GM12878 (cell line): ENCODE measurements at regions not wholly inside any gene's neighbourhood (a gene's known extent, or its start where the extent isn't known, plus 50 kb on each side); places are given as distances from the start of the nearest gene placed in this dataset.
"Not testable (repeated sequence)": the region's sequence is repeated elsewhere in the genome, so short reads cannot be mapped to it uniquely, and the experiment has no call there.

Experiments used
- ATAC-seq: fragments of 200-7000 bp; cut with Tn5 transposase; 3 replicates; pipeline ENCODE4 v1.9.1; 2020; ENCODE audit warnings: mild to moderate bottlenecking, moderate library complexity
- BruUV-seq: library from RNA; stranded (reverse); fragments of 400-500 nt; replicated peaks from 2 replicates; lab custom pipeline; 2021; lab: Mats Ljungman, UMichigan
- CTCF ChIA-PET: fragments of 300-600 bp; sonication (Branson Sonifier 250); formaldehyde crosslinking; extraction: SDS; loops from one replicate; lab custom pipeline; 2021; ENCODE audit warnings: inconsistent platforms; lab: Yijun Ruan, JAX
- POLR2A ChIA-PET: fragments of 350-600 bp; formaldehyde crosslinking; extraction: SDS; loops from one replicate; lab custom pipeline; 2021; ENCODE audit warnings: inconsistent platforms; lab: Charles Lee
- RAD21 ChIA-PET: fragments of 300-600 bp; sonication (Branson Sonifier 250); formaldehyde crosslinking; loops from one replicate; lab custom pipeline; 2023; ENCODE audit warnings: antibody characterized with exemption; ENCODE audit not compliant: unreplicated experiment; lab: Charles Lee
- SMC1A ChIA-PET: fragments of 300-600 bp; sonication (Branson Sonifier 250); formaldehyde crosslinking; loops from one replicate; lab custom pipeline; 2023; ENCODE audit not compliant: unreplicated experiment, uncharacterized antibody; lab: Charles Lee
- DNase-seq: peaks from one replicate; pipeline ENCODE4 v3.0.0-alpha.2; 2011; ENCODE audit warnings: low read depth, low spot score
- FAIRE-seq: peaks from 3 replicates; lab custom pipeline; 2011; peaks lifted over from hg19 to GRCh38; lab: Jason Lieb, UNC
- H2AFZ ChIP-seq: 2 replicates; pipeline ENCODE4 v1.6.0; 2011; ENCODE audit warnings: low read depth, low read length, control low read depth; ENCODE audit not compliant: control insufficient read depth
- H3K27ac ChIP-seq: 2 replicates; pipeline ENCODE4 v1.5.1; 2011; ENCODE audit warnings: control low read depth; ENCODE audit not compliant: control insufficient read depth, insufficient read depth
- H3K27me3 ChIP-seq, 2 experiments: replicated peaks in 1 of 2; 2 replicates each; pipeline versions ENCODE4 v1.6.0 to v1.6.1; 2011; ENCODE audit warnings: low read length in 1 of 2; ENCODE audit not compliant: control insufficient read depth in 2 of 2, insufficient read depth in 2 of 2
- H3K36me3 ChIP-seq, 2 experiments: 2 replicates each; pipeline ENCODE4 v1.5.1; 2011; ENCODE audit warnings: low read length in 1 of 2; ENCODE audit not compliant: control insufficient read depth in 2 of 2, insufficient read depth in 2 of 2
- H3K4me1 ChIP-seq: 2 replicates; pipeline ENCODE4 v1.6.1; 2011; ENCODE audit warnings: mild to moderate bottlenecking, low read length, moderate library complexity, mixed read lengths; ENCODE audit not compliant: control insufficient read depth, insufficient read depth
- H3K4me2 ChIP-seq: 2 replicates; pipeline ENCODE4 v1.6.0; 2011; ENCODE audit warnings: control low read depth; ENCODE audit not compliant: control insufficient read depth, insufficient read depth
- H3K4me3 ChIP-seq: fragments of 200-600 bp; sonication (generic); 2 replicates; pipeline ENCODE4 v1.5.1; 2016
- H3K79me2 ChIP-seq: 2 replicates; pipeline ENCODE4 v1.6.0; 2011; ENCODE audit warnings: low read length; ENCODE audit not compliant: control insufficient read depth, insufficient read depth
- H3K9ac ChIP-seq: 2 replicates; pipeline ENCODE4 v1.8.0; 2011; ENCODE audit warnings: low read length, control low read depth, mixed read lengths; ENCODE audit not compliant: control insufficient read depth, insufficient read depth
- H3K9me3 ChIP-seq: replicated peaks from 3 replicates; pipeline ENCODE4 v1.5.1; 2011; ENCODE audit warnings: mild to moderate bottlenecking, low read length; ENCODE audit not compliant: control insufficient read depth, insufficient read depth
- H4K20me1 ChIP-seq: 2 replicates; pipeline ENCODE4 v1.6.0; 2011; ENCODE audit not compliant: control insufficient read depth, insufficient read depth
- BCLAF1 ChIP-seq: fragments of 450-650 bp; IDR thresholded peaks from 2 replicates; pipeline ENCODE4 v1.6.1; 2017; ENCODE audit warnings: antibody characterized with exemption, mild to moderate bottlenecking, moderate library complexity
- CBX3 ChIP-seq: fragments of 200-600 bp; sonication (generic); IDR thresholded peaks from 2 replicates; pipeline ENCODE4 v1.6.1; 2016; ENCODE audit warnings: low read depth, borderline replicate concordance
- CHD2 ChIP-seq: IDR thresholded peaks from 2 replicates; pipeline ENCODE4 v1.6.1; 2011; ENCODE audit warnings: low read depth, low read length, improper control_type of control experiment, borderline replicate concordance
- POLR2A ChIP-seq: IDR thresholded peaks from 2 replicates; pipeline ENCODE4 v1.6.1; 2011; ENCODE audit warnings: low read depth, mild to moderate bottlenecking, low read length
- POLR2AphosphoS2 ChIP-seq: IDR thresholded peaks from 2 replicates; pipeline ENCODE4 v1.6.1; 2011; ENCODE audit warnings: low read depth, mild to moderate bottlenecking, low read length, improper control_type of control experiment, moderate library complexity
- RFX5 ChIP-seq: IDR thresholded peaks from 2 replicates; pipeline ENCODE4 v1.6.1; 2011; ENCODE audit warnings: low read depth, low read length, improper control_type of control experiment
- ZBTB40 ChIP-seq: fragments of 450-650 bp; IDR thresholded peaks from 2 replicates; pipeline ENCODE4 v1.6.1; 2016; ENCODE audit warnings: mild to moderate bottlenecking, moderate library complexity, borderline replicate concordance
- WGBS: methylation state at CpG from one replicate; pipeline ENCODE4 v1.1.6; 2016; ENCODE audit warnings: low lambda C conversion rate; ENCODE audit not compliant: insufficient replicate concordance, insufficient coverage; ENCODE audit errors: missing lambda C conversion rate; 5-methylcytosine and 5-hydroxymethylcytosine counted together
- in situ Hi-C: fragments of 300-500 bp; cut with MboI; formaldehyde crosslinking; loops from 9 replicates; pipeline ENCODE4 v1.14.3; 2018; ENCODE audit warnings: mixed read lengths
- intact Hi-C: fragments of 100-400 bp; cut with micrococcal nuclease; formaldehyde crosslinking; loops from one replicate; pipeline ENCODE4 v1.14.2; 2022; ENCODE audit not compliant: unreplicated experiment

- Histone ChIP-seq H3K4me3 (no peak overlapping the region), H3K36me3 (no peaks in the 10 kb centered on the region), H3K9ac (no peak overlapping the region), H3K4me2 (no peak overlapping the region), H3K9me3 (no peaks in the 10 kb centered on the region; the same call in 2 of the 3 replicates), H3K27me3 (no peaks in the 10 kb centered on the region), H4K20me1 (no peaks in the 10 kb centered on the region), H3K79me2 (no peaks in the 10 kb centered on the region), H3K27ac (no peak overlapping the region), H3K4me1 (peaks cover 23% of the 10 kb centered on the region), H2AFZ (no peak overlapping the region)
- CTCF ChIA-PET: interaction anchor here (0.6 kb wide), 1 partner anchor 708 kb away, joined by 3 read pairs; no protein-coding TSS in a partner anchor
- WGBS: 57% methylated on average over 4 of the region's 7 CpGs
- ATAC-seq (no peak), FAIRE-seq (no peak), DNase-seq (no peak)
- BruUV-seq: no TSS peak
- no peak for TF ChIP-seq CBX3
- no peak for TF ChIP-seq POLR2A
- TF ChIP-seq CHD2: no peak
- no peak for TF ChIP-seq RFX5
- no peak for TF ChIP-seq POLR2AphosphoS2
- TF ChIP-seq ZBTB40: no peak
- TF ChIP-seq BCLAF1: no peak
- intact Hi-C loops: no loop called here
- RAD21 ChIA-PET: no interaction called here
- SMC1A ChIA-PET: no interaction called here
- in situ Hi-C loops: no loop called here
- POLR2A ChIA-PET: no interaction called here
Observed at GRCh38 chr20:50447817-50448216, 62.4 kb upstream of the PTPN1 start.

- H3K79me2 ChIP-seq, H3K4me3 ChIP-seq, H3K9ac ChIP-seq, H4K20me1 ChIP-seq, FAIRE-seq, RAD21 ChIA-PET, ATAC-seq, BruUV-seq, H3K27me3 ChIP-seq, H3K27ac ChIP-seq, in situ Hi-C loops, H3K9me3 ChIP-seq, intact Hi-C loops, DNase-seq, H2AFZ ChIP-seq, H3K4me2 ChIP-seq, POLR2A ChIA-PET, H3K36me3 ChIP-seq: not testable (repeated sequence)
- ChIA-PET CTCF (interaction anchor here (0.7 kb wide), 1 partner anchor 437 kb away, joined by 3 read pairs; no protein-coding TSS in a partner anchor), SMC1A (interaction anchor here (0.6 kb wide), 1 partner anchor 192 kb away, joined by 3 read pairs; no protein-coding TSS in a partner anchor)
- WGBS: 80% methylated on average over 10 of the region's 10 CpGs
- H3K4me1 ChIP-seq: peaks cover 23% of the 10 kb centered on the region
Observed at GRCh38 chr20:50448625-50449403, 61.4 kb upstream of the PTPN1 start.
